ENCODE measurements at regions not wholly inside any gene's neighbourhood (a gene's known extent, or its start where the extent isn't known, plus 50 kb on each side); places are given as distances from the start of the nearest gene placed in this dataset.

DNA sequence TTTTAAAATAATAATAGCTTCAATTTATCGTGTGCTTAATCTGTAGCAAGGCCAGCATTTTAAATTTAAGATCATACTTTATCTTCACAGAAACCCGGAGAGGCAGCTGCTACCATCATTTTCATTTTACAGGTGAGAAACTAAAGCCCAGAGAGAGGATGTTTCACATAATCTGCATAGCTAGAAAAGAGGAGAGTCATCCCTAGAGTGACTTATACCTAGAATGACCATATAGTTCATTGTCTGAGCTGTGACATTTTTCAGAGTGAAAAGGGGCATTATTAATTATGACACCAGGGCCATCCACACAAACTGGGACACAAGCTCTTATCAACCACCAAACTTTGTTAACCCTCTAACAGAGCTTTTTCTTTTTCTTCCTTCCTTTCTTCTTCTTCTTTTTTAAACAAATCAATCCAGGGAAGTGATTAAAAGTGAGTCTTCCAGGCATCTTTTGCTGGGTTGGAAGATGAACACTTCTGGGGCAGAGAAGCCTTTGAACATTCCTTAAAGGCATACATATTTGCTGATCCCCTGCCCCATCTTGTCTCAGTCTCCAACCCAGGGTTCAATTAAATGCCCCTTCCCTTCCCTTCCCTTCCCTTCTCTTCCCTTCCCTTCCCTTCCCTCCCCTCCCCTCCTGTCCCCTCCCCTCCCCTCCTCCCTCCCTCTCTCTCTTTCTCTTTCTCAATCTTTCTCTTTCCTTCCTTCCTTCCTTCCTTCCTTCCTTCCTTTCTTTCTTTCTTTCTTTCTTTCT is 272.5 kb upstream of the JAG1 start:
- ChIA-PET POLR2A (no interaction called here), CTCF (interaction anchor here (0.6 kb wide), 1 partner anchor 193 kb away, joined by 3 read pairs; no protein-coding TSS in a partner anchor)
- H3K4me3 Mint-ChIP-seq, result no peak overlapping the region

DNA sequence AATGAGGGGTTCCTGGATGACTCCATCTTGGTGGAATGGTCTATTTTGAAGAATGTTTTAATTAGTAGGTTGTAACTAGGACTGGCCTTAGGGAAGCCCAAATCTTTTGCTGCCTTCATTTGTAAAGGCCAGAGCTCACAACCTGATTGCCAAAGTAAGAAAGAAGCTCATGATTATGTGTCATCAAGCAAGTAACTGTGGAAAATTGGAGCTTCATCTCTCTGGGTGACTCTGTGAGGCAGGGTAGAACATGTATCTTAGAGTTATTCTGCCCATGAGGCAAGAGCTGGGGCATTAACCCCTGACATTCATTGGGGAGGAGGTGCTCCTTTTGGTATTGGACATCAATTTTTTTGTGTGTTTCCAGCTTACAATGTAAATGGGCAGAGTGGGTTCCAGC is 273.9 kb upstream of the JAG1 start:
- TF ChIP-seq, protein P1, sequence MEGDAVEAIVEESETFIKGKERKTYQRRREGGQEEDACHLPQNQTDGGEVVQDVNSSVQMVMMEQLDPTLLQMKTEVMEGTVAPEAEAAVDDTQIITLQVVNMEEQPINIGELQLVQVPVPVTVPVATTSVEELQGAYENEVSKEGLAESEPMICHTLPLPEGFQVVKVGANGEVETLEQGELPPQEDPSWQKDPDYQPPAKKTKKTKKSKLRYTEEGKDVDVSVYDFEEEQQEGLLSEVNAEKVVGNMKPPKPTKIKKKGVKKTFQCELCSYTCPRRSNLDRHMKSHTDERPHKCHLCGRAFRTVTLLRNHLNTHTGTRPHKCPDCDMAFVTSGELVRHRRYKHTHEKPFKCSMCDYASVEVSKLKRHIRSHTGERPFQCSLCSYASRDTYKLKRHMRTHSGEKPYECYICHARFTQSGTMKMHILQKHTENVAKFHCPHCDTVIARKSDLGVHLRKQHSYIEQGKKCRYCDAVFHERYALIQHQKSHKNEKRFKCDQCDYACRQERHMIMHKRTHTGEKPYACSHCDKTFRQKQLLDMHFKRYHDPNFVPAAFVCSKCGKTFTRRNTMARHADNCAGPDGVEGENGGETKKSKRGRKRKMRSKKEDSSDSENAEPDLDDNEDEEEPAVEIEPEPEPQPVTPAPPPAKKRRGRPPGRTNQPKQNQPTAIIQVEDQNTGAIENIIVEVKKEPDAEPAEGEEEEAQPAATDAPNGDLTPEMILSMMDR (IDR thresholded peaks at IDR 0.05), result no peak
- no peaks in the 10 kb centered on the region for H3K4me1 Mint-ChIP-seq
- H3K27ac Mint-ChIP-seq, result no peak overlapping the region
- peaks cover 3% of the 10 kb centered on the region for H3K9me3 Mint-ChIP-seq
- ATAC-seq (ENCODE audit: low read depth) (no peak), DNase-seq (no peak)
- ChIA-PET CTCF (no interaction called here), POLR2A (no interaction called here)
- intact Hi-C loops (cut with micrococcal nuclease), result no loop called here
- H3K36me3 Mint-ChIP-seq (ENCODE audit: low read depth), result no peaks in the 10 kb centered on the region
- H3K27me3 Mint-ChIP-seq, result no peaks in the 10 kb centered on the region
- no peak overlapping the region for H3K4me3 Mint-ChIP-seq

More for the DNA sequence above, 272.5 kb upstream of the JAG1 start:
- no peak for ATAC-seq (ENCODE audit: low read depth)
- H3K27ac Mint-ChIP-seq, result no peak overlapping the region
- peaks cover 9% of the 10 kb centered on the region for H3K9me3 Mint-ChIP-seq
- H3K36me3 Mint-ChIP-seq (ENCODE audit: low read depth), result no peaks in the 10 kb centered on the region
- no peaks in the 10 kb centered on the region for H3K27me3 Mint-ChIP-seq
- intact Hi-C loops (cut with micrococcal nuclease), result no loop called here
- TF ChIP-seq, protein P1 (IDR thresholded peaks at IDR 0.05), result no peak
- DNase-seq, result no peak
- H3K4me1 Mint-ChIP-seq, result no peaks in the 10 kb centered on the region

DNA sequence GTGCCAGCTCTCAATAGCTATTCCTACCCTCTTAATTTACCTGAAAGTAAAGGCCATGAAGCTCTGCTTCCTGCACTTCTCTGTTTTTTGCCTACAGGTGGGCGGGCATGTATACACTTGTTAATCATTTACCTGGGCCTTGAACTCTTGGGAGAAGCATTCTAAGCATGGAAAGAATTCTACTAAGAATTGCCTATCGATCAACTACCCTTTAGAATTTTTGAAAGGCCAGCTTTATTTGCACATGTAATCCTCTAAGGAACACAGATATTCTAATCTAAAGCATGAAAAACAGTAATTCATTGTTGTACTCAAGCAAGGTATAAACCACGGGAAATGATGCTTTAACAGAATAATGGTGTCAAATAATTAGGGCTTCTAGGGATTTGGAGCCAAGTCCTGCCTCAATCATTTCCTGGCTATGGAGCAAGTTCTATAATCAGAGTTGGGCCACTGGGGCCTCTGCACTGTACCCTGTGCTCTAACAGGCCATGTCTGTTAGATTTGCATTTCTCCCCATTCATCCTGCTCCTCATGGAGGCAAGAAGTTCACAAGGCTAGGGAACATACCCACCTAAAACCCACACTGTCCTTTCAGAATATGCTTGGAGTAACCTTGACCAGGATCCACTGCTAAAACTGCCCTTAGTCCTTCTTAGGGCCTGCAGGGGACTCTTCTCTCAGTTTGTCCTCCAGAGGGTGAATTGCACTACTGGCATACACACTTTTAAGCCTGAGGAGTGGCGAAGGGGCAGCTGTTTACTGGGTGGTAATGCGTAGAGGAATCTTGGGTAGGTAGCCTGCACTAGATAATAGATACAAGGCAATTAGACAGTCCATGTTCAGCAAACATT is 276.4 kb upstream of the JAG1 start:
- ATAC-seq (ENCODE audit: low read depth) (no peak), DNase-seq (no peak)
- Mint-ChIP-seq H3K27ac (no peak overlapping the region), H3K36me3 (ENCODE audit: low read depth) (no peaks in the 10 kb centered on the region), H3K9me3 (peaks cover 3% of the 10 kb centered on the region), H3K4me1 (no peaks in the 10 kb centered on the region), H3K4me3 (no peak overlapping the region), H3K27me3 (no peaks in the 10 kb centered on the region)
- TF ChIP-seq, protein P1 (IDR thresholded peaks at IDR 0.05), result no peak
- POLR2A ChIA-PET, result no interaction called here
- intact Hi-C loops (cut with micrococcal nuclease), result no loop called here
- CTCF ChIA-PET, result no interaction called here

DNA sequence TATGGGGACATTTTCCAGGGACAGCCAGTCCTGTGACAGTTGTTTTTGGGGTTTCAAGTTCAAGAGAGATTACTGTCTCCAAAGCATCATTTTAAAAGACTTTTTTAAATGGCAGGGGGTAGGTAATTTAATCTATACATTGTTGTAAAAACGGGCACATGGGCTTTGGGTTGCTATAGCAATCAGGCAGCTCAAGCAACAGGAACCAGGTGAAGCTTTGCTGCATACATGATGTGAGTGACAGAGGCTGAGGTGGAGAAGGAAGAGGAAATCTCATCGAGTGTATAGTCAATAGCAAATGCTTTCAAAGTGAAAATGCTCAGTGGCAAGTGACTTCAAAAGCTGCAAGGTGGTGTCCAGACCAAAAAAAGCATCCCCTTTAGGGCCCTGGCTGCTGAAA is 277.4 kb upstream of the JAG1 start:
- H3K27me3 Mint-ChIP-seq, result no peaks in the 10 kb centered on the region
- intact Hi-C loops (cut with micrococcal nuclease), result no loop called here
- H3K36me3 Mint-ChIP-seq (ENCODE audit: low read depth), result no peaks in the 10 kb centered on the region
- H3K4me1 Mint-ChIP-seq, result no peaks in the 10 kb centered on the region
- TF ChIP-seq, protein P1 (IDR thresholded peaks at IDR 0.05), result no peak
- H3K27ac Mint-ChIP-seq, result no peak overlapping the region
- DNase-seq (no peak), ATAC-seq (ENCODE audit: low read depth) (no peak)
- H3K4me3 Mint-ChIP-seq, result no peak overlapping the region
- ChIA-PET POLR2A (no interaction called here), CTCF (no interaction called here)
- H3K9me3 Mint-ChIP-seq, result peaks cover 3% of the 10 kb centered on the region

DNA sequence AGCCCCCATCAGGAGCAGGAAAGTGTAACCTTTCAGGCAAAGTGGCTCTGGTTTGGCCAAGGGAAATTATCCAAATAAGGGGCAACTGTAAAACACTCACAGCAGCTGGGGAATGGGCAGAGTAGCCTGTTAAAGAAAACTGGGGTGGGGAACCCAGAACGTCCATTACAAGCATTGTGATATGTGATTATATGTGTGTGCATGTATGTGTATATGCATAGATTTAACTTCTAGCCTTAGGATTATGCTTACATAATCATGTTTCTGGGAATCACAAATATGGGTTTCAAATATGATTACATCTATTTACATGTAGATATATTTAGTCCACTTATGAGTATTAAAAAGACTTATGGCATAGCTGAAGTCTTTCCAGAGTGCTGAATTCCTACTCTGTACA is 278.1 kb upstream of the JAG1 start:
- H3K27me3 Mint-ChIP-seq, result no peaks in the 10 kb centered on the region
- peaks cover 3% of the 10 kb centered on the region for H3K9me3 Mint-ChIP-seq
- no peaks in the 10 kb centered on the region for H3K4me1 Mint-ChIP-seq
- TF ChIP-seq, protein P1 (IDR thresholded peaks at IDR 0.05), result no peak
- H3K27ac Mint-ChIP-seq, result no peak overlapping the region
- no peak overlapping the region for H3K4me3 Mint-ChIP-seq
- intact Hi-C loops (cut with micrococcal nuclease), result no loop called here
- no peaks in the 10 kb centered on the region for H3K36me3 Mint-ChIP-seq (ENCODE audit: low read depth)
- POLR2A ChIA-PET, result no interaction called here
- no peak for ATAC-seq (ENCODE audit: low read depth)
- CTCF ChIA-PET, result no interaction called here
- no peak for DNase-seq

All from activated B cell treated with CpG ODN at 0.5 μM for 24 hours (primary cell).